H1 (cell line): ENCODE measurements at regions not wholly inside any gene's neighbourhood (a gene's known extent, or its start where the extent isn't known, plus 50 kb on each side); places are given as distances from the start of the nearest gene placed in this dataset.

Source experiments
- CTCF ChIA-PET: fragments of 300-600 bp; sonication (Branson Sonifier 250); formaldehyde crosslinking; loops from one replicate; lab custom pipeline; 2021; ENCODE audit not compliant: partially characterized antibody; lab: Charles Lee
- POLR2A ChIA-PET: fragments of 300-600 bp; sonication (Branson Sonifier 250); formaldehyde crosslinking; loops from one replicate; lab custom pipeline; 2021; ENCODE audit warnings: inconsistent platforms; ENCODE audit not compliant: partially characterized antibody; lab: Charles Lee
- DNase-seq, 2 experiments: peaks; one replicate each; pipeline versions ENCODE4 v3.0.0 to v3.0.0-alpha.2; 2010 to 2022; ENCODE audit warnings: low spot score in 2 of 2, low read depth in 1 of 2, mixed read lengths in 1 of 2
- FAIRE-seq: peaks from 2 replicates; lab custom pipeline; 2011; peaks lifted over from hg19 to GRCh38; lab: Jason Lieb, UNC
- H2AFZ ChIP-seq: 2 replicates; pipeline ENCODE4 v1.8.1; 2012; ENCODE audit warnings: low read length, inconsistent platforms
- H2AK5ac ChIP-seq: 2 replicates; pipeline ENCODE4 v1.6.1; 2013; ENCODE audit warnings: low read depth, low read length
- H2BK120ac ChIP-seq: replicated peaks from 2 replicates; pipeline ENCODE3; 2013; ENCODE audit warnings: low read depth, low read length, inconsistent platforms
- H2BK12ac ChIP-seq: 2 replicates; pipeline ENCODE4 v1.6.1; 2013; ENCODE audit warnings: low read depth, low read length
- H2BK15ac ChIP-seq: 2 replicates; pipeline ENCODE4 v1.6.1; 2013; ENCODE audit warnings: low read length
- H2BK20ac ChIP-seq: 2 replicates; pipeline ENCODE4 v1.6.1; 2013; ENCODE audit warnings: low read length
- H2BK5ac ChIP-seq: 2 replicates; pipeline ENCODE4 v1.6.1; 2013; ENCODE audit warnings: low read depth, low read length
- H3K14ac ChIP-seq: 2 replicates; pipeline ENCODE4 v1.6.1; 2013; ENCODE audit warnings: inconsistent platforms; ENCODE audit not compliant: insufficient read length
- H3K18ac ChIP-seq: 2 replicates; pipeline ENCODE4 v1.6.1; 2013; ENCODE audit warnings: low read length; ENCODE audit errors: extremely low read depth
- H3K23ac ChIP-seq: 2 replicates; pipeline ENCODE4 v1.6.1; 2013; ENCODE audit warnings: inconsistent platforms; ENCODE audit not compliant: insufficient read length
- H3K23me2 ChIP-seq: 2 replicates; pipeline ENCODE4 v1.6.1; 2013; ENCODE audit warnings: low read depth, low read length
- H3K27ac ChIP-seq: 2 replicates; pipeline ENCODE4 v1.6.1; 2011; ENCODE audit warnings: low read depth, low read length, inconsistent platforms
- H3K27me3 ChIP-seq, 4 experiments: replicated peaks in 1 of 4; 1 replicate in 1 of 4; 2 replicates in 3 of 4; pipeline versions ENCODE4 v1.6.1 to v1.8.1; 2011 to 2013; ENCODE audit warnings: low read length in 3 of 4, mild to moderate bottlenecking in 3 of 4, inconsistent platforms in 2 of 4, mixed read lengths in 2 of 4, moderate library complexity in 1 of 4; ENCODE audit not compliant: control insufficient read depth in 3 of 4, insufficient read depth in 3 of 4; ENCODE audit errors: extremely low read depth in 1 of 4
- H3K36me3 ChIP-seq, 4 experiments: 2 replicates each; pipeline versions ENCODE4 v1.6.1 to v1.8.1; 2011 to 2013; ENCODE audit warnings: mild to moderate bottlenecking in 4 of 4, low read length in 3 of 4, moderate library complexity in 2 of 4, control low read depth in 1 of 4, inconsistent platforms in 1 of 4; ENCODE audit not compliant: insufficient read depth in 4 of 4, control insufficient read depth in 2 of 4
- H3K4ac ChIP-seq: replicated peaks from 2 replicates; pipeline ENCODE3; 2013; ENCODE audit warnings: low read length, low read depth, mixed read lengths, inconsistent platforms; ENCODE audit not compliant: insufficient read length
- H3K4me1 ChIP-seq, 4 experiments: replicated peaks in 1 of 4; 1 replicate in 1 of 4; 2 replicates in 3 of 4; pipeline versions ENCODE4 v1.6.1 to v1.8.1; 2011 to 2013; ENCODE audit warnings: low read length in 3 of 4, inconsistent platforms in 2 of 4, mixed read lengths in 1 of 4; ENCODE audit not compliant: insufficient read depth in 4 of 4, control insufficient read depth in 3 of 4
- H3K4me2 ChIP-seq, 2 experiments: 2 replicates each; pipeline versions ENCODE4 v1.6.1 to v1.8.1; 2011 to 2013; ENCODE audit warnings: low read depth in 2 of 2, low read length in 2 of 2, control low read depth in 1 of 2, inconsistent platforms in 1 of 2, mild to moderate bottlenecking in 1 of 2; ENCODE audit not compliant: insufficient read depth in 1 of 2
- H3K4me3 ChIP-seq, 4 experiments: fragments of 200-600, 300-600 bp in 1 of 4; sonication (generic), shearing (Covaris generic), sonication (Bioruptor Twin) in 1 of 4; 2 replicates each; pipeline versions ENCODE4 v1.5.1 to v1.8.1; 2011 to 2016; ENCODE audit warnings: low read length in 4 of 4, low read depth in 3 of 4, control low read depth in 2 of 4, inconsistent platforms in 2 of 4, mild to moderate bottlenecking in 2 of 4, mixed read lengths in 1 of 4, moderate library complexity in 1 of 4; ENCODE audit not compliant: insufficient read depth in 2 of 4; ENCODE audit errors: extremely low read depth in 1 of 4
- H3K56ac ChIP-seq: replicated peaks from 2 replicates; pipeline ENCODE3; 2013; ENCODE audit warnings: low read depth, mild to moderate bottlenecking, mixed read lengths, low read length, inconsistent platforms; ENCODE audit not compliant: insufficient read length
- H3K79me1 ChIP-seq: 2 replicates; pipeline ENCODE4 v1.6.1; 2013; ENCODE audit warnings: low read depth, low read length, control low read depth
- H3K79me2 ChIP-seq, 2 experiments: 2 replicates each; pipeline versions ENCODE4 v1.6.1 to v1.8.1; 2012 to 2013; ENCODE audit warnings: low read length in 2 of 2, mild to moderate bottlenecking in 2 of 2, inconsistent platforms in 1 of 2; ENCODE audit not compliant: insufficient read depth in 2 of 2, control insufficient read depth in 1 of 2
- H3K9ac ChIP-seq, 4 experiments: replicated peaks in 1 of 4; 1 replicate in 1 of 4; 2 replicates in 3 of 4; pipeline versions ENCODE4 v1.6.1 to v1.8.1; 2011 to 2013; ENCODE audit warnings: low read depth in 3 of 4, low read length in 3 of 4, control low read depth in 2 of 4, mild to moderate bottlenecking in 2 of 4, moderate library complexity in 2 of 4, inconsistent platforms in 1 of 4; ENCODE audit errors: extremely low read depth in 1 of 4
- H3K9me3 ChIP-seq, 2 experiments: 2 replicates each; pipeline versions ENCODE4 v1.6.1 to v1.8.1; 2012 to 2013; ENCODE audit warnings: mild to moderate bottlenecking in 2 of 2, moderate library complexity in 2 of 2, control low read depth in 1 of 2, inconsistent platforms in 1 of 2, low read depth in 1 of 2, low read length in 1 of 2, mixed read lengths in 1 of 2; ENCODE audit not compliant: insufficient read depth in 2 of 2
- H4K20me1 ChIP-seq, 2 experiments: replicated peaks in 1 of 2; 2 replicates each; pipeline versions ENCODE3 to v1.8.1; 2011 to 2013; ENCODE audit warnings: inconsistent platforms in 2 of 2, low read length in 2 of 2, mild to moderate bottlenecking in 1 of 2; ENCODE audit not compliant: insufficient read depth in 2 of 2, control insufficient read depth in 1 of 2
- H4K5ac ChIP-seq: 2 replicates; pipeline ENCODE4 v1.6.1; 2013; ENCODE audit warnings: low read length, low read depth, mixed read lengths, inconsistent platforms; ENCODE audit not compliant: insufficient read length
- H4K8ac ChIP-seq: 2 replicates; pipeline ENCODE4 v1.8.0; 2013; ENCODE audit warnings: mild to moderate bottlenecking, moderate library complexity, low read length, inconsistent platforms; ENCODE audit not compliant: insufficient read depth; ENCODE audit errors: extremely low read depth
- H4K91ac ChIP-seq: replicated peaks from 2 replicates; pipeline ENCODE3; 2013; ENCODE audit warnings: low read length, mixed read lengths, inconsistent platforms; ENCODE audit not compliant: insufficient read length
- CBX5 ChIP-seq: fragments of 300-800, 300-1000 bp; sonication (generic); IDR thresholded peaks from 2 replicates; pipeline ENCODE4 v1.7.1; 2016; ENCODE audit warnings: antibody characterized with exemption, low read length, low read depth
- HDAC6 ChIP-seq: IDR thresholded peaks from one replicate; pipeline ENCODE4 v1.7.1; 2012; ENCODE audit warnings: low read depth, mild to moderate bottlenecking, inconsistent platforms, low read length, moderate library complexity
- KDM1A ChIP-seq: fragments of 200-600, 300-600 bp; sonication (generic); IDR thresholded peaks from 2 replicates; pipeline ENCODE4 v1.7.1; 2016; ENCODE audit warnings: mild to moderate bottlenecking, low read length, borderline replicate concordance

- FAIRE-seq = no peak
These were observed 557.9 kb downstream of the TNS1 start for GRCh38 chr2:217444932-217445331.

More at GRCh38 chr2:217444932-217445331, 557.9 kb downstream of the TNS1 start:
- H3K36me3 ChIP-seq = no peaks in the 10 kb centered on the region
- no peak overlapping the region for H3K9ac ChIP-seq
- no peak overlapping the region for H3K27ac ChIP-seq
- no peak overlapping the region for H4K8ac ChIP-seq
- no peak for TF ChIP-seq HDAC6
- no peak for TF ChIP-seq KDM1A
- TF ChIP-seq CBX5 = no peak
- no peak overlapping the region for H2BK15ac ChIP-seq
- H2BK5ac ChIP-seq = no peak overlapping the region
- H2BK20ac ChIP-seq = no peak overlapping the region
- no peaks in the 10 kb centered on the region for H3K4me1 ChIP-seq
- no peak overlapping the region for H2AFZ ChIP-seq
- ChIA-PET CTCF (no interaction called here), POLR2A (no interaction called here)
- no peaks in the 10 kb centered on the region for H3K9me3 ChIP-seq
- H3K4me3 ChIP-seq = no peak overlapping the region
- no peaks in the 10 kb centered on the region for H3K79me2 ChIP-seq
- H3K18ac ChIP-seq = no peak overlapping the region
- no peak overlapping the region for H2BK12ac ChIP-seq
- DNase-seq = no peak
- no peak overlapping the region for H3K23ac ChIP-seq
- H4K20me1 ChIP-seq = peaks cover 0 to 1% of the 10 kb centered on the region in 2 experiments
- H3K4me2 ChIP-seq = no peak overlapping the region
- H3K4ac ChIP-seq = no peak overlapping the region
- no peaks in the 10 kb centered on the region for H3K79me1 ChIP-seq
- no peak overlapping the region for H4K91ac ChIP-seq
- H2BK120ac ChIP-seq = no peak overlapping the region
- H3K23me2 ChIP-seq = no peaks in the 10 kb centered on the region; the same call in 1 of the 2 replicates
- no peak overlapping the region for H2AK5ac ChIP-seq
- no peak overlapping the region for H3K56ac ChIP-seq
- no peaks in the 10 kb centered on the region for H3K27me3 ChIP-seq
- H4K5ac ChIP-seq = no peak overlapping the region
- H3K14ac ChIP-seq = no peak overlapping the region
